GM21390 (cell line): ENCODE measurements at regions not wholly inside any gene's neighbourhood (a gene's known extent, or its start where the extent isn't known, plus 50 kb on each side); places are given as distances from the start of the nearest gene placed in this dataset.
"Not testable (repeated sequence)": the region's sequence is repeated elsewhere in the genome, so short reads cannot be mapped to it uniquely, and the experiment has no call there.

Experiments used
- ATAC-seq: cut with Tn5 transposase; IDR thresholded peaks from one replicate; pipeline ENCODE4 v1.9.1; 2021; ENCODE audit not compliant: unreplicated experiment

DNA sequence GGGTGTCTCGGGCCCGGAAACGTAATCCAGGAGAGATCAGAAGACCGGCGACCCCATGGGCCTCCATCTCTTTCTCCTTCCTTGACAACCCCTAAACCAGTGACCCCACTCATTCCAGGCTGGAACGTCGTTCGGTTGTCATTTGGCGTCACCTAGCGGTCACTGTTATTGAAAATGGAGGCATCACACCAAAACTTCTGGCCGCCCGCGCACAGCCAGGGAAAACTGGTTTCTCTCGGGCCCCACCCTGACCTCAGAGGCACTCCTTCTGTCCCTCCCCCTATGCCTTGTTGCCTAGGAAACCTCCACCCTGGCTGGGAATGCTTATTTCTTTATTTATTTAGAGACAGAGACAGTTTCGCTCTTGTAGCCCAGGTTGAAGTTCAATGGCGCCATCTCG is 2327.3 kb upstream of the TPTE start:
- ATAC-seq, result peak; percentile 57

DNA sequence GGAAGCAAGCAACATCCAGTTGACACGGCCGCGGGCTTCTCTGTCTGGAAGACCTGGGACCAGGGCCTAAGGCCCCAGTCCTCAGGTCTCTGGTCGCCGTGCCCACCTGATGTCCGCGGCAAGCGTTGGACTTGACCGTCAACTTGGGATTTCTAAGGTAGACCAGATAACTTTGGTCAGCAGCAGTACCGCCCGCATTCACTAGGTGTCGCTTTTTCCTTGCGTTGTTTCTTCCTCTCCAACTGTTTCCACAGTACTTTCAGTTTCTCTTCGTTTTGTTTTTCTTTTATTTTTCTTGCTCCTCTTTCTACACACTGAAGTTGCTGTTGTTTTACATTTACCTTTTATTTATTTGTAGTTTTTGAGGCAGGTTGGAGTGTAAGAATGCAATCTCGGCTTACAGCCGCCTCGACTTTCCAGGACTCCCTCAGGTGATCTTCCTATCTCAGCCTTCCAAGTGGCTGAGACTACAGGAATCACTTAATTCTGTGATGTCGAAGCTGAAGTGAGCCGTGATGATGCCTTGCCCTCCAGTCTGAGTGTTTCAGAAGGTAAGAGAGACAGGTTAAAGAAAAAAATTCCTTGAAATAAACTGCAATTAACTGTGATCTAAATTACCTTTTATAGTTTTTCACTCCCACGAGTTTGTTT is 2323.9 kb upstream of the TPTE start:
- ATAC-seq, result peak; percentile 58

DNA sequence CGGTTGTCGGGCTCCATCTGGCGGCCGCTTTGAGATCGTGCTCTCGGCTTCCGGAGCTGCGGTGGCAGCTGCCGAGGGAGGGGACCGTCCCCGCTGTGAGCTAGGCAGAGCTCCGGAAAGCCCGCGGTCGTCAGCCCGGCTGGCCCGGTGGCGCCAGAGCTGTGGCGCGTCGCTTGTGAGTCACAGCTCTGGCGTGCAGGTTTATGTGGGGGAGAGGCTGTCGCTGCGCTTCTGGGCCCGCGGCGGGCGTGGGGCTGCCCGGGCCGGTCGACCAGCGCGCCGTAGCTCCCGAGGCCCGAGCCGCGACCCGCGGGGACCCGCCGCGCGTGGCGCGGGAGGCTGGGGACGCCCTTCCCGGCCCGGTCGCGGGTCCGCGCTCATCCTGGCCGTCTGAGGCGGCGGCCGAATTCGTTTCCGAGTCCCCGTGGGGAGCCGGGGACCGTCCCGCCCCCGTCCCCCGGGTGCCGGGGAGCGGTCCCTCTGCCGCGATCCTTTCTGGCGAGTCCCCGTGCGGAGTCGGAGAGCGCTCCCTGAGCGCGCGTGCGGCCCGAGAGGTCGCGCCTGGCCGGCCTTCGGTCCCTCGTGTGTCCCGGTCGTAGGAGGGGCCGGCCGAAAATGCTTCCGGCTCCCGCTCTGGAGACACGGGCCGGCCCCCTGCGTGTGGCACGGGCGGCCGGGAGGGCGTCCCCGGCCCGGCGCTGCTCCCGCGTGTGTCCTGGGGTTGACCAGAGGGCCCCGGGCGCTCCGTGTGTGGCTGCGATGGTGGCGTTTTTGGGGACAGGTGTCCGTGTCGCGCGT is 2316.1 kb upstream of the TPTE start:
- ATAC-seq, result not testable (repeated sequence)

DNA sequence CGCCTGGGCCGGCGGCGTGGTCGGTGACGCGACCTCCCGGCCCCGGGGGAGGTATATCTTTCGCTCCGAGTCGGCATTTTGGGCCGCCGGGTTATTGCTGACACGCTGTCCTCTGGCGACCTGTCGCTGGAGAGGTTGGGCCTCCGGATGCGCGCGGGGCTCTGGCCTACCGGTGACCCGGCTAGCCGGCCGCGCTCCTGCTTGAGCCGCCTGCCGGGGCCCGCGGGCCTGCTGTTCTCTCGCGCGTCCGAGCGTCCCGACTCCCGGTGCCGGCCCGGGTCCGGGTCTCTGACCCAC is 2315.5 kb upstream of the TPTE start:
- ATAC-seq, result not testable (repeated sequence)

DNA sequence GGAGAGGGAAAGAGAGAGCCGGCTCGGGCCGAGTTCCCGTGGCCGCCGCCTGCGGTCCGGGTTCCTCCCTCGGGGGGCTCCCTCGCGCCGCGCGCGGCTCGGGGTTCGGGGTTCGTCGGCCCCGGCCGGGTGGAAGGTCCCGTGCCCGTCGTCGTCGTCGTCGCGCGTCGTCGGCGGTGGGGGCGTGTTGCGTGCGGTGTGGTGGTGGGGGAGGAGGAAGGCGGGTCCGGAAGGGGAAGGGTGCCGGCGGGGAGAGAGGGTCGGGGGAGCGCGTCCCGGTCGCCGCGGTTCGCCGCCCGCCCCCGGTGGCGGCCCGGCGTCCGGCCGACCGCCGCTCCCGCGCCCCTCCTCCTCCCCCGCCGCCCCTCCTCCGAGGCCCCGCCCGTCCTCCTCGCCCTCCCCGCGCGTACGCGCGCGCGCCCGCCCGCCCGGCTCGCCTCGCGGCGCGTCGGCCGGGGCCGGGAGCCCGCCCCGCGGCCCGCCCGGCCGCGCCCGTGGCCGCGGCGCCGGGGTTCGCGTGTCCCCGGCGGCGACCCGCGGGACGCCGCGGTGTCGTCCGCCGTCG is 2308.3 kb upstream of the TPTE start:
- not testable (repeated sequence) for ATAC-seq

DNA sequence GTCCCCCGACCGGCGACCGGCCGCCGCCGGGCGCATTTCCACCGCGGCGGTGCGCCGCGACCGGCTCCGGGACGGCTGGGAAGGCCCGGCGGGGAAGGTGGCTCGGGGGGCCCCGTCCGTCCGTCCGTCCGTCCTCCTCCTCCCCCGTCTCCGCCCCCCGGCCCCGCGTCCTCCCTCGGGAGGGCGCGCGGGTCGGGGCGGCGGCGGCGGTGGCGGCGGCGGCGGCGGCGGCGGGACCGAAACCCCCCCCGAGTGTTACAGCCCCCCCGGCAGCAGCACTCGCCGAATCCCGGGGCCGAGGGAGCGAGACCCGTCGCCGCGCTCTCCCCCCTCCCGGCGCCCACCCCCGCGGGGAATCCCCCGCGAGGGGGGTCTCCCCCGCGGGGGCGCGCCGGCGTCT is 2306.8 kb upstream of the TPTE start:
- ATAC-seq, result not testable (repeated sequence)

DNA sequence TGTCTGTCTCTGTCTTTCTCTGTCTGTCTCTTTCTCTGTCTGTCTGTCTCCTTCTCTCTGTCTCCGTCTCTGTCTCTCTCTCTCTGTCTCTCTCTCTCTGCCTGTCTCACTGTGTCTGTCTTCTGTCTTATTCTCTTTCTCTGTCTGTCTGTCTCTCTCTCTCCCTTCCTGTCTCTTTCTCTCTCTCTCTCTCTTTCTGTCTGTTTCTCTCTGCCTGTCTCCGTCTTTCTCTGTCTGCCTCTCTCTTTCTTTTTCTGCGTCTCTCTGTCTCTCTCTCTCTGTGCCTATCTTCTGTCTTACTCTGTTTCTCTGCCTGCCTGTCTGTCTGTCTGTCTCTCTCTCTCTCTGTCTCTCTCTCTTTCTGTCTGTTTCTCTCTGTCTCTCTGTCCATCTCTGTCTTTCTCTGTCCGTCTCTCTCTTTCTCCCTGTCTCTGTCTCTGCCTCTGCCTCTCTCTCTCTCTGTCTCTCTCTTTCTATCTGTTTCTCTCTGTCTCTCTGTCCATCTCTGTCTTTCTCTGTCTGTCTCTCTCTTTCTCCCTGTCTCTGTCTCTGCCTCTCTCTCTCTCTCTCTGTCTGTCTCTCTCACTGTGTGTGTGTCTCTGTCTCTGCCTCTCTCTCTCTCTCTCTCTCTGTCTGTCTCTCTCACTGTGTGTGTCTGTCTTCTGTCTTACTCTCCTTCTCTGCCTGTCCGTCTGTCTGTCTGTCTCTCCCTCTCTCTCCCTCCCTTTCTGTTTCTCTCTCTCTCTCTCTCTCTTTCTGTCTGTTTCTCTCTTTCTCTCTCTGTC is 2291.8 kb upstream of the TPTE start:
- ATAC-seq, result not testable (repeated sequence)

DNA sequence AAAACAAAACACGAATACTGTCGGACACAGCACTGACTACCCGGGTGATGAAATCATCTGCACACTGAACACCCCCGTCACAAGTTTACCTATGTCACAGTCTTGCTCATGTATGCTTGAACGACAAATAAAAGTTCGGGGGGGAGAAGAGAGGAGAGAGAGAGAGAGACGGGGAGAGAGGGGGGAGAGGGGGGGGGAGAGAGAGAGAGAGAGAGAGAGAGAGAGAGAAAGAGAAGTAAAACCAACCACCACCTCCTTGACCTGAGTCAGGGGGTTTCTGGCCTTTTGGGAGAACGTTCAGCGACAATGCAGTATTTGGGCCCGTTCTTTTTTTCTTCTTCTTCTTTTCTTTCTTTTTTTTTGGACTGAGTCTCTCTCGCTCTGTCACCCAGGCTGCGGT is 2290.1 kb upstream of the TPTE start:
- not testable (repeated sequence) for ATAC-seq

DNA sequence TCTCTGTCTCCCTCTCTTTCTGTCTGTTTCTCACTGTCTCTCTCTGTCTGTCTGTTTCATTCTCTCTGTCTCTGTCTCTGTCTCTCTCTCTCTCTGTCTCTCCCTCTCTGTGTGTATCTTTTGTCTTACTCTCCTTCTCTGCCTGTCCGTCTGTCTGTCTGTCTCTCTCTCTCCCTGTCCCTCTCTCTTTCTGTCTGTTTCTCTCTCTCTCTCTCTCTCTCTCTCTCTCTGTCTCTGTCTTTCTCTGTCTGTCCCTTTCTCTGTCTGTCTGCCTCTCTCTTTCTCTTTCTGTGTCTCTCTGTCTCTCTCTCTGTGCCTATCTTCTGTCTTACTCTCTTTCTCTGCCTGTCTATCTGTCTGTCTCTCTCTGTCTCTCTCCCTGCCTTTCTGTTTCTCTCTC is 2288.4 kb upstream of the TPTE start:
- not testable (repeated sequence) for ATAC-seq

DNA sequence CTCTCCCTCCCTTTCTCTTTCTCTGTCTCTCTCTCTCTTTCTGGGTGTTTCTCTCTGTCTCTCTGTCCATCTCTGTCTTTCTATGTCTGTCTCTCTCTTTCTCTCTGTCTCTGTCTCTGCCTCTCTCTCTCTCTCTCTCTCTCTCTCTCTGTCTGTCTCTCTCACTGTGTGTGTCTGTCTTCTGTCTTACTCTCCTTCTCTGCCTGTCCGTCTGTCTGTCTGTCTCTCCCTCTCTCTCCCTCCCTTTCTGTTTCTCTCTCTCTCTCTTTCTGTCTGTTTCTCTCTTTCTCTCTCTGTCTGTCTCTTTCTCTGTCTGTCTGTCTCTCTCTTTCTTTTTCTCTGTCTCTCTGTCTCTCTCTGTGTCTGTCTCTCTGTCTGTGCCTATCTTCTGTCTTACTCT is 2287.3 kb upstream of the TPTE start:
- not testable (repeated sequence) for ATAC-seq

DNA sequence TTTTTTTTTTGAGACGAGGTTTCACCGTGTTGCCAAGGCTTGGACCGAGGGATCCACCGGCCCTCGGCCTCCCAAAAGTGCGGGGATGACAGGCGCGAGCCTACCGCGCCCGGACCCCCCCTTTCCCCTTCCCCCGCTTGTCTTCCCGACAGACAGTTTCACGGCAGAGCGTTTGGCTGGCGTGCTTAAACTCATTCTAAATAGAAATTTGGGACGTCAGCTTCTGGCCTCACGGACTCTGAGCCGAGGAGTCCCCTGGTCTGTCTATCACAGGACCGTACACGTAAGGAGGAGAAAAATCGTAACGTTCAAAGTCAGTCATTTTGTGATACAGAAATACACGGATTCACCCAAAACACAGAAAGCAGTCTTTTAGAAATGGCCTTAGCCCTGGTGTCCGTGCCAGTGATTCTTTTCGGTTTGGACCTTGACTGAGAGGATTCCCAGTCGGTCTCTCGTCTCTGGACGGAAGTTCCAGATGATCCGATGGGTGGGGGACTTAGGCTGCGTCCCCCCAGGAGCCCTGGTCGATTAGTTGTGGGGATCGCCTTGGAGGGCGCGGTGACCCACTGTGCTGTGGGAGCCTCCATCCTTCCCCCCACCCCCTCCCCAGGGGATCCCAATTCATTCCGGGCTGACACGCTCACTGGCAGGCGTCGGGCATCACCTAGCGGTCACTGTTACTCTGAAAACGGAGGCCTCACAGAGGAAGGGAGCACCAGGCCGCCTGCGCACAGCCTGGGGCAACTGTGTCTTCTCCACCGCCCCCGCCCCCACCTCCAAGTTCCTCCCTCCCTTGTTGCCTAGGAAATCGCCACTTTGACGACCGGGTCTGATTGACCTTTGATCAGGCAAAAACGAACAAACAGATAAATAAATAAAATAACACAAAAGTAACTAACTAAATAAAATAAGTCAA is 2276.4 kb upstream of the TPTE start:
- peak; percentile 39 for ATAC-seq

DNA sequence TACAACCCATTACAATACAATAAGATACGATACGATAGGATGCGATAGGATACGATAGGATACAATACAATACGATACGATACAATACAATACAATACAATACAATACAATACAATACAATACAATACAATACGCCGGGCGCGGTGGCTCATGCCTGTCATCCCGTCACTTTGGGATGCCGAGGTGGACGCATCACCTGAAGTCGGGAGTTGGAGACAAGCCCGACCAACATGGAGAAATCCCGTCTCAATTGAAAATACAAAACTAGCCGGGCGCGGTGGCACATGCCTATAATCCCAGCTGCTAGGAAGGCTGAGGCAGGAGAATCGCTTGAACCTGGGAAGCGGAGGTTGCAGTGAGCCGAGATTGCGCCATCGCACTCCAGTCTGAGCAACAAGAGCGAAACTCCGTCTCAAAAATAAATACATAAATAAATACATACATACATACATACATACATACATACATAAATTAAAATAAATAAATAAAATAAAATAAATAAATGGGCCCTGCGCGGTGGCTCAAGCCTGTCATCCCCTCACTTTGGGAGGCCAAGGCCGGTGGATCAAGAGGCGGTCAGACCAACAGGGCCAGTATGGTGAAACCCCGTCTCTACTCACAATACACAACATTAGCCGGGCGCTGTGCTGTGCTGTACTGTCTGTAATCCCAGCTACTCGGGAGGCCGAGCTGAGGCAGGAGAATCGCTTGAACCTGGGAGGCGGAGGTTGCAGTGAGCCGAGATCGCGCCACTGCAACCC is 2275.6 kb upstream of the TPTE start:
- ATAC-seq, result peak; percentile 67

DNA sequence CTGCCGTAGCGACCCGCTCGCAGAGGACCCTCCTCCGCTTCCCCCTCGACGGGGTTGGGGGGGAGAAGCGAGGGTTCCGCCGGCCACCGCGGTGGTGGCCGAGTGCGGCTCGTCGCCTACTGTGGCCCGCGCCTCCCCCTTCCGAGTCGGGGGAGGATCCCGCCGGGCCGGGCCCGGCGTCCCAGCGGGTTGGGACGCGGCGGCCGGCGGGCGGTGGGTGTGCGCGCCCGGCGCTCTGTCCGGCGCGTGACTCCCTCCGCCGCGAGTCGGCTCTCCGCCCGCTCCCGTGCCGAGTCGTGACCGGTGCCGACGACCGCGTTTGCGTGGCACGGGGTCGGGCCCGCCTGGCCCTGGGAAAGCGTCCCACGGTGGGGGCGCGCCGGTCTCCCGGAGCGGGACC is 2269.7 kb upstream of the TPTE start:
- ATAC-seq, result not testable (repeated sequence)

DNA sequence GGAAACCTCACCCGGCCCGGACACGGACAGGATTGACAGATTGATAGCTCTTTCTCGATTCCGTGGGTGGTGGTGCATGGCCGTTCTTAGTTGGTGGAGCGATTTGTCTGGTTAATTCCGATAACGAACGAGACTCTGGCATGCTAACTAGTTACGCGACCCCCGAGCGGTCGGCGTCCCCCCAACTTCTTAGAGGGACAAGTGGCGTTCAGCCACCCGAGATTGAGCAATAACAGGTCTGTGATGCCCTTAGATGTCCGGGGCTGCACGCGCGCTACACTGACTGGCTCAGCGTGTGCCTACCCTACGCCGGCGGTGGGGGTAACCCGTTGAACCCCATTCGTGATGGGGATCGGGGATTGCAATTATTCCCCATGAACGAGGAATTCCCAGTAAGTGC is 2266.3 kb upstream of the TPTE start:
- ATAC-seq, result not testable (repeated sequence)

DNA sequence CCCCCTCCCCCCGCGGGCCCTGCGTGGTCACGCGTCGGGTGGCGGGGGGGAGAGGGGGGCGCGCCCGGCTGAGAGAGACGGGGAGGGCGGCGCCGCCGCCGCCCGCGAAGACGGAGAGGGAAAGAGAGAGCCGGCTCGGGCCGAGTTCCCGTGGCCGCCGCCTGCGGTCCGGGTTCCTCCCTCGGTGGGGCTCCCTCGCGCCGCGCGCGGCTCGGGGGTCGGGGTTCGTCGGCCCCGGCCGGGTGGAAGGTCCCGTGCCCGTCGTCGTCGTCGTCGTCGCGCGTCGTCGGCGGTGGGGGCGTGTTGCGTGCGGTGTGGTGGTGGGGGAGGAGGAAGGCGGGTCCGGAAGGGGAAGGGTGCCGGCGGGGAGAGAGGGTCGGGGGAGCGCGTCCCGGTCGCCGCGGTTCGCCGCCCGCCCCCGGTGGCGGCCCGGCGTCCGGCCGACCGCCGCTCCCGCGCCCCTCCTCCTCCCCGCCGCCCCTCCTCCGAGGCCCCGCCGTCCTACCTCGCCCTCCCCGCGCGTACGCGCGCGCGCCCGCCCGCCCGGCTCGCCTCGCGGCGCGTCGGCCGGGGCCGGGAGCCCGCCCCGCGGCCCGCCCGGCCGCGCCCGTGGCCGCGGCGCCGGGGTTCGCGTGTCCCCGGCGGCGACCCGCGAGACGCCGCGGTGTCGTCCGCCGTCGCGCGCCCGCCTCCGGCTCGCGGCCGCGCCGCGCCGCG is 2264.1 kb upstream of the TPTE start:
- not testable (repeated sequence) for ATAC-seq

DNA sequence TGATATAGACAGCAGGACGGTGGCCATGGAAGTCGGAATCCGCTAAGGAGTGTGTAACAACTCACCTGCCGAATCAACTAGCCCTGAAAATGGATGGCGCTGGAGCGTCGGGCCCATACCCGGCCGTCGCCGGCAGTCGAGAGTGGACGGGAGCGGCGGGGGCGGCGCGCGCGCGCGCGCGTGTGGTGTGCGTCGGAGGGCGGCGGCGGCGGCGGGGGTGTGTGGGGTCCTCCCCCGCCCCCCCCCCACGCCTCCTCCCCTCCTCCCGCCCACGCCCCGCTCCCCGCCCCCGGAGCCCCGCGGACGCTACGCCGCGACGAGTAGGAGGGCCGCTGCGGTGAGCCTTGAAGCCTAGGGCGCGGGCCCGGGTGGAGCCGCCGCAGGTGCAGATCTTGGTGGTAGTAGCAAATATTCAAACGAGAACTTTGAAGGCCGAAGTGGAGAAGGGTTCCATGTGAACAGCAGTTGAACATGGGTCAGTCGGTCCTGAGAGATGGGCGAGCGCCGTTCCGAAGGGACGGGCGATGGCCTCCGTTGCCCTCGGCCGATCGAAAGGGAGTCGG is 2261.2 kb upstream of the TPTE start:
- not testable (repeated sequence) for ATAC-seq
